ENCODE measurements at regions not wholly inside any gene's neighbourhood (a gene's known extent, or its start where the extent isn't known, plus 50 kb on each side); places are given as distances from the start of the nearest gene placed in this dataset.

GRCh38 chr1:82486969-82487368, 686.2 kb downstream of the ADGRL2 start:
- Mint-ChIP-seq H3K27me3 (no peaks in the 10 kb centered on the region), H3K4me3 (no peak overlapping the region), H3K27ac (no peak overlapping the region), H3K4me1 (ENCODE audit: low read depth) (no peaks in the 10 kb centered on the region), H3K9me3 (no peaks in the 10 kb centered on the region), H3K36me3 (ENCODE audit: low read depth) (no peaks in the 10 kb centered on the region)
- intact Hi-C loops (cut with DNase I, micrococcal nuclease), result no loop called here
- ChIA-PET POLR2A (no interaction called here), CTCF (no interaction called here)
- Histone ChIP-seq H3K27ac (ENCODE audit: low read depth in 1 of 2, low read length in 2 of 2) (no peak overlapping the region), H3K4me3 (ENCODE audit: low read length) (no peak overlapping the region), H3K4me1 (ENCODE audit: insufficient read depth, low read length) (no peaks in the 10 kb centered on the region), H3K27me3 (ENCODE audit: control insufficient read depth in 1 of 2, insufficient read depth in 2 of 2, low read length in 2 of 2) (no peaks in the 10 kb centered on the region), H3K9me3 (ENCODE audit: control insufficient read depth in 1 of 2, insufficient read depth in 1 of 2, low read length in 2 of 2) (no peaks in the 10 kb centered on the region), H3K36me3 (ENCODE audit: insufficient read depth, low read length) (no peaks in the 10 kb centered on the region)
- DNase-seq, result no peak
- ATAC-seq (ENCODE audit: poor library complexity), result no peak
- TF ChIP-seq, protein P1, sequence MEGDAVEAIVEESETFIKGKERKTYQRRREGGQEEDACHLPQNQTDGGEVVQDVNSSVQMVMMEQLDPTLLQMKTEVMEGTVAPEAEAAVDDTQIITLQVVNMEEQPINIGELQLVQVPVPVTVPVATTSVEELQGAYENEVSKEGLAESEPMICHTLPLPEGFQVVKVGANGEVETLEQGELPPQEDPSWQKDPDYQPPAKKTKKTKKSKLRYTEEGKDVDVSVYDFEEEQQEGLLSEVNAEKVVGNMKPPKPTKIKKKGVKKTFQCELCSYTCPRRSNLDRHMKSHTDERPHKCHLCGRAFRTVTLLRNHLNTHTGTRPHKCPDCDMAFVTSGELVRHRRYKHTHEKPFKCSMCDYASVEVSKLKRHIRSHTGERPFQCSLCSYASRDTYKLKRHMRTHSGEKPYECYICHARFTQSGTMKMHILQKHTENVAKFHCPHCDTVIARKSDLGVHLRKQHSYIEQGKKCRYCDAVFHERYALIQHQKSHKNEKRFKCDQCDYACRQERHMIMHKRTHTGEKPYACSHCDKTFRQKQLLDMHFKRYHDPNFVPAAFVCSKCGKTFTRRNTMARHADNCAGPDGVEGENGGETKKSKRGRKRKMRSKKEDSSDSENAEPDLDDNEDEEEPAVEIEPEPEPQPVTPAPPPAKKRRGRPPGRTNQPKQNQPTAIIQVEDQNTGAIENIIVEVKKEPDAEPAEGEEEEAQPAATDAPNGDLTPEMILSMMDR (IDR thresholded peaks at IDR 0.05), result no peak

- H3K9me3 Mint-ChIP-seq, result no peaks in the 10 kb centered on the region
- no peak for ATAC-seq (ENCODE audit: poor library complexity)
- no peak for DNase-seq
- no peak overlapping the region for H3K27ac Mint-ChIP-seq
- H3K27me3 Mint-ChIP-seq, result no peaks in the 10 kb centered on the region
- TF ChIP-seq, protein P1 (IDR thresholded peaks at IDR 0.05), result no peak
- no peak overlapping the region for H3K27ac ChIP-seq (ENCODE audit: low read depth in 1 of 2, low read length in 2 of 2)
- no peaks in the 10 kb centered on the region for H3K9me3 ChIP-seq (ENCODE audit: control insufficient read depth in 1 of 2, insufficient read depth in 1 of 2, low read length in 2 of 2)
- no peak overlapping the region for H3K4me3 Mint-ChIP-seq
- no peak overlapping the region for H3K4me3 ChIP-seq (ENCODE audit: low read length)
- H3K27me3 ChIP-seq (ENCODE audit: control insufficient read depth in 1 of 2, insufficient read depth in 2 of 2, low read length in 2 of 2), result no peaks in the 10 kb centered on the region
- no peaks in the 10 kb centered on the region for H3K4me1 ChIP-seq (ENCODE audit: insufficient read depth, low read length)
- H3K36me3 ChIP-seq (ENCODE audit: insufficient read depth, low read length), result no peaks in the 10 kb centered on the region
- ChIA-PET POLR2A (no interaction called here), CTCF (no interaction called here)
- intact Hi-C loops (cut with DNase I, micrococcal nuclease), result no loop called here
- no peaks in the 10 kb centered on the region for H3K36me3 Mint-ChIP-seq (ENCODE audit: low read depth)
- no peaks in the 10 kb centered on the region for H3K4me1 Mint-ChIP-seq (ENCODE audit: low read depth)
These were observed 685.7 kb downstream of the ADGRL2 start for GRCh38 chr1:82486468-82486867.

DNA sequence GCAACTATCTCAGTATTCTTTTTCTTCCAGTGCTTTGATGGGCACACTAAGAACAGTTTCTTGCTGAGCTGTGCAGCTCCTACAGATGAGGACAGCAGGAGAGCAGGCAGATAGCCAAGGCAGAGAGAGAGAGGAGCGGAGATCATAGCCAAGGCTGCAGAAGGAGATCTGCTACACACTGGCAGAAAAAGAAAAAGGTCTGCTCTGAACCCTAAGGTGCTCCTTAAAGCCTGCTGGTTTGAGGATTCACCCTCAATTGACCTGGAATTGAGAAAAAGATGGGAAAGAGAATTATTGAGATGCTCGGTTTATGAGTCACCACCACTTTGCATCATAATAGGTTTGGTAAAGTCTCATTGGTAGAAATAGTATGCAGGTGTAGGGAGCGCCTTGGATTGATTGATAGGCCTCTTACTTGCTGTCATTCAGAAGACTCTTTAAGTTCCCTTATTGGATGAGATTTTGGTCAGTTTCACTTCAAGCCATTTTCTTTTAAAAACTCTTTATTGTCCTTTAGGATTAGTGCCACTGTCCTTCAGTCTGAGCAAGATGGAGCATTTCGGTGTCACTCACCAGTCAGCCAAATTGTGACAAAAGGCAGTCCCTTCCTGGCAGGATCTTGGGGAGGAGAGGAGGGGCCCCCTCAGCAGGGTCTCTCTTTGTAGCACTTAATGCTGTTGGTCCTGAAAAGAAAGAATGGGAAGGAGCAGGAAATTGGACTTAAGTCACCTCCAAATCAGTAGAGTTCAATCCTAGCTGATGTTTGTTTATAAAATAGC, 685.0 kb downstream of the ADGRL2 start:
- Histone ChIP-seq H3K27me3 (ENCODE audit: control insufficient read depth in 1 of 2, insufficient read depth in 2 of 2, low read length in 2 of 2) (no peaks in the 10 kb centered on the region), H3K4me3 (ENCODE audit: low read length) (no peak overlapping the region), H3K9me3 (ENCODE audit: control insufficient read depth in 1 of 2, insufficient read depth in 1 of 2, low read length in 2 of 2) (no peaks in the 10 kb centered on the region), H3K27ac (ENCODE audit: low read depth in 1 of 2, low read length in 2 of 2) (no peak overlapping the region), H3K4me1 (ENCODE audit: insufficient read depth, low read length) (no peaks in the 10 kb centered on the region), H3K36me3 (ENCODE audit: insufficient read depth, low read length) (no peaks in the 10 kb centered on the region)
- H3K9me3 Mint-ChIP-seq, result no peaks in the 10 kb centered on the region
- TF ChIP-seq, protein P1 (IDR thresholded peaks at IDR 0.05), result no peak
- no peak for DNase-seq
- ChIA-PET POLR2A (no interaction called here), CTCF (no interaction called here)
- H3K36me3 Mint-ChIP-seq (ENCODE audit: low read depth), result no peaks in the 10 kb centered on the region
- H3K27ac Mint-ChIP-seq, result no peak overlapping the region
- intact Hi-C loops (cut with DNase I, micrococcal nuclease), result no loop called here
- no peaks in the 10 kb centered on the region for H3K27me3 Mint-ChIP-seq
- H3K4me1 Mint-ChIP-seq (ENCODE audit: low read depth), result no peaks in the 10 kb centered on the region
- ATAC-seq (ENCODE audit: poor library complexity), result no peak
- no peak overlapping the region for H3K4me3 Mint-ChIP-seq
